Renal cortical epithelial cell (primary cell): ENCODE measurements at regions not wholly inside any gene's neighbourhood (a gene's known extent, or its start where the extent isn't known, plus 50 kb on each side); places are given as distances from the start of the nearest gene placed in this dataset.
"Not testable (repeated sequence)": the region's sequence is repeated elsewhere in the genome, so short reads cannot be mapped to it uniquely, and the experiment has no call there.

Source experiments
- DNase-seq: peaks from one replicate; pipeline ENCODE4 v3.0.0-alpha.2; 2011; ENCODE audit warnings: low read depth

DNA sequence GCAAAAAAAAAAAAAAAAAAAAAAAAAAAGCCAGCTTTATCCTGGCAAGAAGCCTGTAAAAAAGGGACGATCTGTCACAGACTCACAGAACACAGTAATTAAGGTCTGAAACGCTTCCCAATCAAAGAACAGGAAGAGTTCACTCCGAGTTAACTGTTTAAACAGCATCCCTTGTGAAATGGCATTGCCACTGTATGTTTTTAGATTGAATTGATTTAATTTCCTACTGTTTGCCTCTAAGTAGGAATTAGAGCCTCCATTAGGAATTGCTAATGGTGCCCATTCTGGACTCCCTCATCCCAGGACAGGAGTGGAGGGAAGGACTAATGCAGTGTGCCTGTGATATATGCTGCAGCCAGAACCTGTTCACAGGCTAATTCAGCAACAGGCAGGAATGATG is 370.8 kb downstream of the RWDD3 start:
- no peak for DNase-seq

DNA sequence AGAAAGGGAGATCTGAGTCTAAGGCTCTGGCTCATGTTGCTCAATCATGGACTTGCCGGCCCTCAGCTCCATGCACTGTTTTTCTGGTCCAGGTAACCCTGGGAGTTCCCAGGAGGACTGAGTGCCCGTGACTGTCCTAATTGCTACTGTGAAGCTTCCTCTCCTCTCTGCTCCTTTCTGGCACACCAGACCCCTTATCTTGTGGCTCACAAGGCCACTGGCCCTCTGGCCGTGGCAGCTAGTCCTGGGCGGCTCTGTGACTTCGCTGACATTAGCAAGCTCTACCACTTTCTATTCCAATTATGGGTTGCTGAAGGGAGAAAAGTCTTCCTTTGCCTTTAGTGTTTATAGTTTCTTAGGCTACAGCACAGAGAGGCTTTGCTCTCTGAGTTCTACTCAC is 380.2 kb downstream of the RWDD3 start:
- no peak for DNase-seq

- DNase-seq = no peak
Measured at GRCh38 chr1:95615421-95615820, 381.4 kb downstream of the RWDD3 start.

DNA sequence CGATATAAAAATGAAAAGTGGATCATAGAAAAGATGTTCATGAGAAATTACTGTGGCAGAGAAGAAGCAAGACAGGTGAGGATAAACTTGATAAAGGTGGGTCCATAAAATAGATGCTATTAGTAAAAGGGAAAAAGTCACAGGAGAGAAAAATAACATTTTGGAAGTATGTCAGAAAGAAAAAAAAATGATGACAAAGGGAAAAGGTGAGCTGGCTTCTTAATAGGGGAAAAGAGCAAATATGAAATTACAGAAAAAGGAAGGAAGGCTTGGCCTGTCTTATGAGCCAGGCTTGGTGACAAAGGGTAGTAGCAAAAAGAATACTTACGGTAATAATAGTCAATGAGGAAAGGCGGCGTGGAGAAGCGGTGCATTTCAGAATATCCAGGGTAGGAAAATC is 386.1 kb downstream of the RWDD3 start:
- DNase-seq = no peak

DNA sequence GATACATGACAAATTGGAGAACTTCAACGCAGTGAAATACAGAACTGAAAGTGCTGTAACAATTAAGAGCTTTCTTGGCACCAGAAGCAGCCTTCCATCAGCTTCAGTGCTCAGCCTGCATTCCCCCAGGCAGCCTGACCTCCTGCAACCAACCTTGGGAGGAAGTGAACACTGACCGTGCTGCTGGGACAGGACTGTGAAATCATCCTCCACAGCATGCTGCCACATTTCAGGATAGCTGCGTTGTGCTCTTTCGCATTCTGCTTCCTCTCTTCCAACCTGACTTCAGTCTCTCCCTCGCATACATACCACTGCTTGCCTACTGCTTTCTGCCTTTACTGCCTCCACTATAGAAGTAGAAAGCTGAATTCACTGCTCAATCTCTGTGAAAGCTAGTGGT is 388.6 kb downstream of the RWDD3 start:
- DNase-seq = no peak

DNA sequence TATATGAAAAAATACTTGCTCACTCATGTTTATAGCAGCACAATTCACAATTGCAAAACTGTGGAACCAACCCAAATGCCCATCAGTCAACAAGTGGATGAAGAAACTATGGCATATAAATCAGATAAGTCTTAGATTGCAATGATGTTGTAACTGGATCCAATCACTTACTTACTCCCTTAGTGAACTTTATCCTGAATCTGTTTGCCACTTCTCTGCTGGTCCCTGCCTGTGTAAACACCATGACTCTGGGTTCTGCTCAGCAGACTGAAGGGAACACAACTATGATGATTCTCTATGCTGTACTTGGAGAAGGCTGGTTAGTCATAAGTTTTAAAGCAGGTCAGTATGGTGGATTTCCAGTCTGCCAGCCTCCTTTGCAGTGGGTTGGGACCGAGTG is 391.2 kb downstream of the RWDD3 start:
- DNase-seq = no peak

DNA sequence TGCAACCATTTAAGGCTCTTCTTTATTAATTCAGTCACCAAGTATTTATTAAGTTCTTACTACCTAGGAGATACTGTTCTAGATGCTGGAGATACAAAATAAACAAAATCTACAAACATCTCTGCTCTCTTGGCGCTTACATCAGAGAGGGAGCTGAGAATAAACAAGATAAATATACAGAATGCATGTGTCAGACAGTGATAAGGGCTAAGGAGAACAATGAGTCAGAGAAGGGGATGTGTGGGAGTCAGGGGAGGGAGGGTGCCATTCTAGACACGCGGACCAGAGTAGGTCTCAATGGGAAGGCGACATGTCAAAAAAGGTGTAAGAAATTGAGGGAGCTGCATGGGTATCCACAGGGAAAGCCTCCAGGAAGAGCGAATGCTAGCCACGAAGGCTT is 393.2 kb downstream of the RWDD3 start:
- no peak for DNase-seq

GRCh38 chr1:95631695-95632094 is 397.7 kb downstream of the RWDD3 start:
- DNase-seq = no peak

DNA sequence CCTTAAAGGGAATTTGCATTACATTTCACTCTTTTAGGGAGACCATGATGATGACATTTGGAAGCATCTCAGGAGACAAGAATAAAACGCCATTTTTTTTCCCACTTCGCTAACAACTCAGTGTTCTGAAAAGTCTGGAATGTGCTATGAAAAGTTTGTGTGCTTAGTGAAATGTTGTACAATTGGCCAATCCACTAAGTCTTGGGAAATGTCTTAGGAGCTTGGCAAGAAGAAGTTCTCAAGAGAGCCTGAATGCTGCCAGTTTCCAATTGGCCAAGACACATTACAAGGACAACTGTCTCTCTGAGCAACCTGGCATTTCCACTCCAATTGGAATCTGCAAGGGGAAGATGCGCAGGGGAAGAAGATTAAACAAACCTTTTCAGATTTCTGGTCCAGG is 401.8 kb downstream of the RWDD3 start:
- no peak for DNase-seq

- no peak for DNase-seq
Measured at GRCh38 chr1:95636897-95637296, 402.9 kb downstream of the RWDD3 start.

DNA sequence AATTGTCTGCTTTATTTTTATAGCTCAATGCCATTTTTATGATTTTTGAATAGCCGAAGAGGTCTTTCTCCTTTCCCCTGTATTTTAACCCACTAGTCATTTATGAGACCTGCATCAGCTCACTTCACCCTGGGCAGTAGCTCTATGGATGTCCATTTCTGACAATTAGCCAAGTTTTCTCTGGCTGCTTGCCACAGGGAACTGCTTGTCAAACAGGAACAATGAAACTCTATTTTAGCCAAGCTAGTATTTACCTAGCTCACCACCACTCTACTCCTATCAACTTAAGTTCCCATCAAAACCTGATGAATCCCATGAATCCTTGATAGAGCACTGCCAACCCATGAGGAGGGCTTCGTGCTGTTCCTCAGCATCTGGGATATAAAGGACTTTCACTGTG is 406.7 kb downstream of the RWDD3 start:
- peak; percentile 1 for DNase-seq

- no peak for DNase-seq
Measured at GRCh38 chr1:95641386-95641785, 407.4 kb downstream of the RWDD3 start.

DNA sequence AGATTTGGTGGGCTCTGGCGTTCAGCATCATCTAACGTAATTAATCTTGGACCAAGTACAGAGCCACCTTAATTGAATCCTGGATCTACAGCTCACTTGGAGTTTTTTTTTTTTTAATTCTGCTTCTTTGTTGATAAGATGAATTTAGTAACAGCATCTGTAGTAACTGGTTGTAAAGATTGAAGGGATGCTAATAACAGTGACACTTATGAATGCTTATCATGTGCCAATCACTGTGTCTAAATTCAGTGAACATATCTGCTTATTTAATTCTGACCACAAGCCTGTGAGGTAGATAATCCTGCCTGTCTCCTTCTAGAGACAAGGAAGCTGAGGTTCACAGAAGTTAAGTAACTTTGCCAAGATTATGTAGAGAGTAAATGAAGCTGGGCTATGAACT is 408.0 kb downstream of the RWDD3 start:
- DNase-seq = no peak

DNA sequence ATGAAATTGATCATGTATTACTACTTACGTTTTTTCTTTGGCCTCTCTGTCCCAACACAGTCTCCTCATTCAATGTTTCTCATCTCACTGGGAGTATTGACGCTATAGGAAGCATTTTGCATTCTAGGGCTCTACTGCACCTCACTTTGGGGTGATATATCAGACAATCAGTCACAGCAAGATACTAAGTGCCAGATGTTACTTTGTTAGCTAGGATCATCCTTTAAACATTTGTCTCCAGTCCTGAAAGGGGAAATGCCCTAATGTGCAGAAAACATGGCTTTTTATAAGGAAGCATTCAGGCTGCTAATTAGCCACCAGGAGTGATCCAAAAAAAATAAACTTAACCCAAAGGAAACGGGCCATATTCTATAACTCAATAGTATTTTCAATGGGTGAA is 409.1 kb downstream of the RWDD3 start:
- no peak for DNase-seq

- not testable (repeated sequence) for DNase-seq
Measured at GRCh38 chr1:95645126-95645525, 411.1 kb downstream of the RWDD3 start.

- DNase-seq = no peak
Measured at GRCh38 chr1:95650631-95651030, 416.6 kb downstream of the RWDD3 start.

DNA sequence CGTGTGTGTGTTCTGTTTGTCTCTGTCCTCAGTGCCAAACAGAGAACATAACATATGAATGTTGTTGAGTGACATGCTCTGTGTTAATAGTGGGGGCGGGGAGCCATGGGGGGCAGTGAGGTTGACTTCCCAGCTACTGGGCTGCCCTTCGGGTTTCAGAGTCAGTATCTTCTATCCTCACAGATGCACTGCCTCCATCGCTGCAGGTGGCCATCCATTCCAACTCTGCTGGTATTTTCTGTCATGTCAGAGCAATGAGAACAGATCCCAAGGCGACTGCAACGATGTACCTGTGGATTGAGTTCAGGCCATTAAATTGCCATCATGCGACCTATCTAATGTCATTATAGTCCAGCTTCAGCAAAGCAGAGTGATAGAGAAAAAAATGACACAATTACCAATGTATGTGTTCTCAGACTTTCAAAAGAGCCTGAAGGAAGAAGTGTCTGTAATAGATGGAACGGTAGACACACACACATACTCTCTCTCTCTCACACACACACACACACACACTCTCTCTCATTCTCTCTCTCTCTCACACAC is 418.5 kb downstream of the RWDD3 start:
- DNase-seq = no peak

- DNase-seq = no peak
Measured at GRCh38 chr1:95653618-95654017, 419.6 kb downstream of the RWDD3 start.

DNA sequence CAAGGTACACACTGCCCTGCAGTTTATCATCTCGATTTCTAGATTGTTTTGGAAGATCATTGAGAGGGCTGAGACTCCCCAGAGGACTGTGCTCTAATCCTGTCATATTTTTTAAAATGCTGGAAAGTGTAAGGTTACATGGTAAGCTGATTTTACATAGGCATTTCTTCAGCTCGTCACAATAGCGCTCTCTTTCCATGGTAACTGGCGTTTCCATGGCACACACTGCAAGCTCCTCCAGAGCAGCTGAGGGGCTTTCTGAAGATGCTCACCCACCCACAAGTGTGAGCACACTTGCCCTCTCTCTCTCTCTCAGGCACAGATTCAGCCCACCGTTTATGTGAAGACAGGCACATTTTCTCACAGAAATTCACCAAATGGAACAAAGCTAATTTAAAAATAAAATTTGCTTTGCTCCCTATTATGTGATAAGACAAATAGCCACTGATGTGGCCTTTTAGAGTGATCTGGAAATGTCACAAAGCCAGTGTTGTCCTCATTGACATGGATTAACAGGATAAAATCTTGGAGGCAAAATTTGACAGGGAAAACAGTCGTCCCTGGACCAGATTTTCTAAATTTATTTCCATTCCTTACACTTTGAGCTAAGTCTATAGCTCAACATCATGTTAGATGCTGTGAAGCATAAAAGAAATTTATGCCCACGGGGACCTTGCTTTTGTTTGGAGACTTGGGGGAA is 421.5 kb downstream of the RWDD3 start:
- DNase-seq = no peak

DNA sequence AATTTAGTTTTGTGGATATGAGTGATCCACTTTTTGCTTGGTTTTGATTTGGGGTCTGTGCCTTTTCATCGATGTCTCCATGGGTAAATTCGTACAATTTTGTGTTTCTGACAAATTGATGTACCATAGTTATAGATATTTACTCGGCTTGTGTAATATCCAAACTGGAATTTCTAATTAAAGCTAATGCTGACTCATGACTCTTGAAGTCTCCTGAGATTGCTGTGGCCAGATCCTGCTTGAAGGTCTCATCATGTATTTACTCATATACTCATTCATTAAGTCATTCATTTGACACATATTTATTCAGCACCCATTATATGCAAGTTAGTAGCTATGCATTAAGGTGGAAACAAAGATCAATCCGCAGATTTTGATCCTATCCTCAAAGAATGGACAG is 423.2 kb downstream of the RWDD3 start:
- no peak for DNase-seq

- DNase-seq = no peak
Measured at GRCh38 chr1:95659166-95659565, 425.2 kb downstream of the RWDD3 start.

GRCh38 chr1:95659588-95659987 is 425.6 kb downstream of the RWDD3 start:
- DNase-seq = no peak

GRCh38 chr1:95660736-95661135 is 426.7 kb downstream of the RWDD3 start:
- DNase-seq = no peak

DNA sequence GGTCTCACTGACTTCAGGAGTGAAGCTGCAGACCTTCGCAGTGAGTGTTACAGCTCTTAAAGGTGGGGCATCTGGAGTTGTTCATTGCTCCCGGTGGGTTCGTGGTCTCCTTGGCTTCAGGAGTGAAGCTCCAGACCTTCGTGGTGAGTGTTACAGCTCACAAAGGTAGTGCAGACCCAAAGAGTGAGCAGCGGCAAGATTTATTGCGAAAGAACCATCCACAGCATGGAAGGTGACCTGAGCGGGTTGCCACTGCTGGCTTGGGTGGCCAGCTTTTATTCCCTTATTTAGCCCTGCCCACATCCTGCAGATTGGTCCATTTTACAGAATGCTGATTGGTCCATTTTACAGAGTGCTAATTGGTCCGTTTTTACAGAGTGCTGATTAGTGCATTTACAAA is 429.5 kb downstream of the RWDD3 start:
- DNase-seq = not testable (repeated sequence)
